Activated naive CD4-positive, alpha-beta T cell treated with anti-CD3 and anti-CD28 coated beads, Interleukin-2, amount 50 U/mL, for 24 hours (primary cell): ENCODE measurements at regions not wholly inside any gene's neighbourhood (a gene's known extent, or its start where the extent isn't known, plus 50 kb on each side); places are given as distances from the start of the nearest gene placed in this dataset.
"Not testable (repeated sequence)": the region's sequence is repeated elsewhere in the genome, so short reads cannot be mapped to it uniquely, and the experiment has no call there.

Experiments used
- H3K27ac Mint-ChIP-seq: one replicate; pipeline ENCODE4 v1.8.0; 2021; ENCODE audit warnings: mild to moderate bottlenecking, mixed read lengths
- H3K27me3 Mint-ChIP-seq: one replicate; pipeline ENCODE4 v1.8.0; 2021; ENCODE audit warnings: mixed read lengths
- H3K36me3 Mint-ChIP-seq: one replicate; pipeline ENCODE4 v1.8.0; 2021; ENCODE audit warnings: mixed read lengths
- H3K4me1 Mint-ChIP-seq: one replicate; pipeline ENCODE4 v1.8.0; 2021; ENCODE audit warnings: mixed read lengths
- H3K4me3 Mint-ChIP-seq: one replicate; pipeline ENCODE4 v1.8.0; 2021; ENCODE audit warnings: mild to moderate bottlenecking, mixed read lengths
- H3K9me3 Mint-ChIP-seq: one replicate; pipeline ENCODE4 v1.8.0; 2021; ENCODE audit warnings: mixed read lengths

DNA sequence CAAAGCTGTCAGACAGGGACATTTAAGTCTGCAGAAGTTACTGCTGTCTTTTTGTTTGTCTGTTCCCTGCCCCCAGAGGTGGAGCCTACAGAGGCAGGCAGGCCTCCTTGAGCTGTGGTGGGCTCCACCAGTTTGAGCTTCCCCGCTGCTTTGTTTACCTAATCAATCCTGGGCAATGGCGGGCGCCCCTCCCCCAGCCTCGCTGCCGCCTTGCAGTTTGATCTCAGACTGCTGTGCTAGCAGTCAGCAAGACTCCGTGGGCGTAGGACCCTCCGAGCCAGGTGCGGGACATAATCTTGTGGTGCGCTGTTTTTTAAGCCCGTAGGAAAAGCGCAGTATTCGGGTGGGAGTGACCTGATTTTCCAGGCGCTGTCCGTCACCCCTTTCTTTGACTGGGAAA lies 466.8 kb downstream of the BCKDHB start:
- not testable (repeated sequence) for H3K4me1 Mint-ChIP-seq, H3K27me3 Mint-ChIP-seq, H3K36me3 Mint-ChIP-seq, H3K27ac Mint-ChIP-seq, H3K9me3 Mint-ChIP-seq, H3K4me3 Mint-ChIP-seq

DNA sequence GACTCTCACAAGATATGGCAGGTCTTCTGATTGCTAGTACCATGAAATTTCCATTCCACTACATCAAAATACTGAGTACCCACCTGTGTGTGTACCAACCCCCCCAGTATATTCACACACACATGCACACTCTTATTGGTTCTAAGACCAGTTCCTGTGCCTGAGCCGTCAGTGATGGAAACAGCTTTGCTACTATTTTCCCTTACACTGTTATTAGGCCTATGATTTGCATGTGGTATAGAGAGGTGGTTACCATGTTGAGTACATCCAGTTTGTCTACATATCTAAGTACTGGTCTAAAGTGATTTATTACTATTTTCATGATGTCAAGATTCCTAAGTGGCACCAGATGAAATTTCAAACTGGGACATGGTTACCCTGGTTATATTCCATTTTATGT lies 459.9 kb downstream of the BCKDHB start:
- Mint-ChIP-seq H3K27me3 (no peaks in the 10 kb centered on the region), H3K4me3 (no peak overlapping the region), H3K4me1 (no peaks in the 10 kb centered on the region), H3K9me3 (no peaks in the 10 kb centered on the region), H3K36me3 (no peaks in the 10 kb centered on the region), H3K27ac (no peak overlapping the region)

DNA sequence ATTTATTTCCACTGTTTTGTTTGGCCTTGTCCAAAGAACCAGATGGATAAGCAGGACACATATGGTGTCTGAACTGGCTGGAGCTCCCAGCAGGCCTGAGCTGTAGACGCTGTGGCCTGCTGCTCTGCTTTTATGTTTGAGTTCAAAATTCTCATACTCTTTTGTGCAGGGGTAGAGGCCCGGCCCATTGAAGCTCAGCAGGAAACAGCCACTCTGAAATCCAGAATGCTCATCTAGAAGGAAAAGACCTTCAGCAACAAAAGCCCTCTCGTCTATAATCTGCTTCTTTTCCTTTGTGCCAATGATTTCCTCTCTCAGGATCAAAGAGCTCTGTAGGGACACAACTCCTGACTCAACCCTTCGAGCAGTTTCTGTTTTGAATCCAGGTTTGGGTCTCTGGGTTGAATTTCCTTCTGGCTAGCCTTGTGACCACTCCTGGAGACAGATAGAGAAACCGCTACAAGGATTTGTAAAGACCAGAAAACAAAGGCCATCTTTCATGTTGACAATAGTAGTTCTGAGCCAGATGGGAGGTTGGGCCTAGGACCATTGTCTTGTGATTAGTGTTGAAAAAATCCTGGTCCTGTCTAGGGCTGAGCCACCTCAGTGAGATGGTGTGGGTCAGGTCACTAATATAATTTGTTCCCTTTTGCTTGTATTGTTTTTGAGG lies 446.7 kb downstream of the BCKDHB start:
- Mint-ChIP-seq H3K4me1 (no peaks in the 10 kb centered on the region), H3K9me3 (no peaks in the 10 kb centered on the region), H3K27me3 (no peaks in the 10 kb centered on the region), H3K36me3 (no peaks in the 10 kb centered on the region), H3K4me3 (no peak overlapping the region), H3K27ac (no peak overlapping the region)

DNA sequence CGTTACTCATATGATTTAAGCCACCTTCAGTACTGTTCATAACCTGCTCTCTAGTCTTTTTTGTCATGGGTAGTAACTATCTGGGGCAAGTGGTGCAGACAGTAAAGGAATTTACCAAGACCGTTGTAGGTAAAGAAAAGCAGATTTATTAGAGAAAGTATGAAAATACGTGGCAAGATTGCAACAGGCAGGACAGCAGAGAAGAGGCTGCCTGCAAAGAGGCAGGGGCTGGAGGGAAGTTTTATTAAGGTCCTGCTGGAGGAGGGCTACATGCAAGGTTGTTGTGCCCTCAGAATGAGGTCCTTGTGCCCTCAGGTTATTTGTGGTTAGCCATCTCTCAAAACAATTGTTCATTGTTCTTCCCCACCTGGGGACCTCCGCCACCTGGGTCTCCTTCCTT lies 444.3 kb downstream of the BCKDHB start:
- no peaks in the 10 kb centered on the region for H3K27me3 Mint-ChIP-seq
- H3K27ac Mint-ChIP-seq, result no peak overlapping the region
- no peaks in the 10 kb centered on the region for H3K4me1 Mint-ChIP-seq
- H3K9me3 Mint-ChIP-seq, result no peaks in the 10 kb centered on the region
- no peak overlapping the region for H3K4me3 Mint-ChIP-seq
- no peaks in the 10 kb centered on the region for H3K36me3 Mint-ChIP-seq

DNA sequence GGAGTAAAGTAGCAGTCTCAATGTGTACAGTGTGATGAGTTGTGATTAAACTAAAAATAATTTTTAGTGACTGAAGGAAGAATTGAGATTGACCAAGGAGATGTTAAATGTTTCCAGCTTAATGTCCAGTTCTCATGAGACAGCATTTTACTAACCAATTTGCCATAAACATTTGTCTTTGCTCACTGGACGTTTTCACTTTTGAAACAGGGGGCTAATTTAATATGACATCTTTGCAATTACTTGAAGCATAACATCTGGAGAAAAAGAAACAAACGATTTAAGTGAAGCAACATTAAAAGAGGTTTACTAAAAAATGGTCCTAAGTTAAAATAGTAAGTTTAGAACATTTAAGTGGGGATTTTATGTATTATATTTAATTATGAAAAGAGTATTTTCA lies 443.8 kb downstream of the BCKDHB start:
- Mint-ChIP-seq H3K27me3 (no peaks in the 10 kb centered on the region), H3K4me1 (no peaks in the 10 kb centered on the region), H3K36me3 (no peaks in the 10 kb centered on the region), H3K4me3 (no peak overlapping the region), H3K9me3 (no peaks in the 10 kb centered on the region), H3K27ac (no peak overlapping the region)

DNA sequence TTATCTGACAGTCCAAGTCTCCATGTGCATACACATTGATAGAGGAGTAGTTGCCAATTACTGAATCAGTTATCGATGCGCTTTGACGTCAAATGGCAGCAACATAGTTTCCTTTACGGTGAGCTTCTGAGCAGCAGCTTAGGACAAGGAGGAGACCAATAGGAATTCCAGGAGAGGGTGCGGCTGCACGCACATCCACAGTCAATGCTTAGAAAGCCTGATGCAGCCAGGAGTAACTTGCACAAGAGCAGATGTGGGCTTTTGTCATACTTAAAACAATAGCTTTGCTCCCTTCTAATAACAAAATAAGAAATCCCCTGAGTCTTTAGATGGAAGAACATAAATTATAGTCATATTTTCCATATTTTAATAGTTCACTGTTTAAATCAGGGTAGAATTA lies 442.1 kb downstream of the BCKDHB start:
- Mint-ChIP-seq H3K9me3 (no peaks in the 10 kb centered on the region), H3K4me1 (no peaks in the 10 kb centered on the region), H3K27ac (no peak overlapping the region), H3K36me3 (no peaks in the 10 kb centered on the region), H3K27me3 (no peaks in the 10 kb centered on the region), H3K4me3 (no peak overlapping the region)

DNA sequence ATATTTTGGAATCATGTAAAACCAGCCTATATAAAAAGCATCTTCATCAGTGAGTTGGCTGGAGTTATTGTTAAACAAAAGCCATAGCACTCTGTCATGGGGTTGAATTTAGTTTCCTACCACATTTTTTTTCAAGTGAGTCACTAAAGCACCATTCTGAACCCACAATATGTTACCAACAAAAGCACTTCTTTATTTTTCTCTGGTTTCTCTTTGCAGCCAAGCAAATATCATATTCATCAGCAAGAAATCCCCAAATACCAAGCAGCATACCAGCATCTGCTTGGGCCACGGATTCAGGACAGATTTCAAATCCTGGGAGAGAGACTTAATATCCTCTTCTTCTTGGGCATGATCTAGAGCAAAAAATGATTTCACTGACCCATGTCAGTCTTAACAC lies 441.4 kb downstream of the BCKDHB start:
- no peaks in the 10 kb centered on the region for H3K27me3 Mint-ChIP-seq
- H3K9me3 Mint-ChIP-seq, result no peaks in the 10 kb centered on the region
- no peak overlapping the region for H3K4me3 Mint-ChIP-seq
- H3K4me1 Mint-ChIP-seq, result no peaks in the 10 kb centered on the region
- no peak overlapping the region for H3K27ac Mint-ChIP-seq
- no peaks in the 10 kb centered on the region for H3K36me3 Mint-ChIP-seq

DNA sequence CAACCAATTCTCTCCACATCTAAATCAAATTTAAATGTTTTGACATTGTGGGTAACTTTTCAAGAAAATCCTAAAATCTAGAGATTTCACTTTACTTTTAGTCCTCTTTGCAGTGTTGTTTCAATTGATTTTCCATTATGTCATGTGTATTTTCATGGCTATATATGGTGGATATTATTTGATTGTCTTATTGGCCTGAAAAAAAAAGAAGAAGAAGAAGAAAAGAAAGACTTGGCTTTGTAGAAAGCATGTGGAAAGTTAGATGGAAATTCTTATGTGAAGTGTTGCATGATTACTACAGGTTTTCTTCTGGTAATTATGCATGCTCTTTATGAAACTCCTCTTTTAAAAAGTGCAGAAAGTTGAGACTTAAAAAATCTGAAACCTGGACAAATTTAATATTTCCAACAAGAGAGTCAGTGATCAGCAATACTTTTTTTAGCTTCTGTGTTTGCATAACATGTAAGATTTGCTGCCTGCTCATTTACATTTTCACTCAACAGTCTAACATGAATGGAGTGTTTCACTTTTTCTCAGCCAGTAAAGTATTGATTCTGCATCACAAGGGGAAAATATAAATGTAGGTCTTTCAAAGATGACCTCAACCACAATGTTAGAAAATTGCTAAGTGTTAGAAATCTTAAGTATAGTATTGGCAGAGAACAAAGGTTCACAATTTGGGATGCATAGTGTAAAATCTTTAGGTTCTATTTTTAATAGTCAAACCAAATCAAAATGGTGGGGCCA lies 438.7 kb downstream of the BCKDHB start:
- Mint-ChIP-seq H3K36me3 (no peaks in the 10 kb centered on the region), H3K4me1 (no peaks in the 10 kb centered on the region), H3K27me3 (peaks cover 2% of the 10 kb centered on the region), H3K4me3 (no peak overlapping the region), H3K27ac (no peak overlapping the region), H3K9me3 (no peaks in the 10 kb centered on the region)

DNA sequence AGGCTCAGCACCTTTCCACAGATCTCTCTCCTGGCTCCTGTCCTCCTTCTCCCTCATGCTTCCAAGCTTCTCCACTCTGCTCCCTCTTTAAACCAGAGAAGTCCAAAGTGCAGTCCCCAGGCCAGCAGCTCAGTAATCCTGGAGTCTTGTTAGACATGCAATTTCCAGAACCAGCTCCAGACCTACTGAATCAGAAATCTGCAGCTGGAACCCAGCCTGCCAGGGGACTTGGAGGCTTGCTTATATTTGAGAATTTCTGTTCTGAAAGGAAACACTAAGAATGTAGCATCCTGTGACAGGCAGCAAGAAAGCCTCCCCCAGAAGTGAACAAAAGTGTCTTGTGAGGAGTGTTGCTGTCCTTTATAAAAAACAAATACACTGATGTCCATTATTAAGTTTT lies 438.1 kb downstream of the BCKDHB start:
- Mint-ChIP-seq H3K9me3 (no peaks in the 10 kb centered on the region), H3K27ac (peak overlapping the region; percentile 0), H3K27me3 (peaks cover 4% of the 10 kb centered on the region), H3K36me3 (no peaks in the 10 kb centered on the region), H3K4me1 (no peaks in the 10 kb centered on the region), H3K4me3 (no peak overlapping the region)

DNA sequence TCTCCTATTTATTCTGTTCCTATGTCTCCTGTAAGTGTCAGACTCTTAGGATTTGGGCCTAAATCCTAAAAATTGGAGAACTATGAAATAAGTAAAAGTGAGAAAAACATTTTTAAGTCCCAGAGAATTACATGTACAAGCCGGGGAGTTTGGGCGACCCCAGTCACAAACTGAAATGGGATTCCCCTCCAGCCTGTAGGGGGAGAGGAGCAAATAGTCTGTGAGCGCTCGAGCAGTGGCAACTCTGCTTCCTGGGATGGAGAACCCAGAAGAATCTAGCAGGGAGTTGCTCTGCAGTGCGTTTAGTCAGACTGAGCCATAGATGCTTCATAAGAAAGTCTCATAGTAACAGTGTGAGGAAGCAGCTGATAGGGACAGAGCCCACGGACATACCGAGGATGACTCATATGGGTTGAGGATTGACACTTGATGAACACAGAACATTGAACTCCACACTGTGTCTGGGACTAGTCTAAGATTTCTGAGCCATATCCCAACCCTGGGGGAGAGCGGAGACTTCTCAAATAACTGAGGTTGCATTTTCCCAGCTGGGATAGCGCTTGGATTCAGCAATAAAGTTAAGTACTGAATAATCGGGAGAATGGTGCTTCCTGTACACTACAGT lies 437.2 kb downstream of the BCKDHB start:
- no peaks in the 10 kb centered on the region for H3K9me3 Mint-ChIP-seq

DNA sequence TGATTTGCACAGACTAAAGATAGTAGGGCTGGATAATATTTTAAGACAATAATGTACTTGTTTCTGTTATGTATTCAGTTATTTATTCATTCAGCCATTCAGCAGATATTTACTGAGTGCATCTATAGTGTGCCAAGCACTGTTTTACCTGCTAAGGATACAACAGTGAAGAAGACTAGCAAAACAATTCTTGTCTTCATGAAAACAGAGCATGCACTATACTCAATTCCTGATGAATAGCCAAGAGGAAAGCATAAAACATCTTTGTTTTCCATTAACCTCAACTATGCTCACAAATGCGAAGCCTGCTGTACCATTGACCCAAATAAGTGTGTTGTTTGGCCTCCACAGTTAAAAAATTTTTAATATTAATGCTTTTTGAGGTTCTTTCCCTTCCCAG lies 436.7 kb downstream of the BCKDHB start:
- no peaks in the 10 kb centered on the region for H3K4me1 Mint-ChIP-seq
- H3K27ac Mint-ChIP-seq, result no peak overlapping the region
- H3K9me3 Mint-ChIP-seq, result no peaks in the 10 kb centered on the region
- H3K4me3 Mint-ChIP-seq, result no peak overlapping the region
- no peaks in the 10 kb centered on the region for H3K36me3 Mint-ChIP-seq
- H3K27me3 Mint-ChIP-seq, result peaks cover 4% of the 10 kb centered on the region

More for the DNA sequence above, 437.2 kb downstream of the BCKDHB start:
- no peaks in the 10 kb centered on the region for H3K36me3 Mint-ChIP-seq
- no peak overlapping the region for H3K27ac Mint-ChIP-seq
- peaks cover 4% of the 10 kb centered on the region for H3K27me3 Mint-ChIP-seq
- no peak overlapping the region for H3K4me3 Mint-ChIP-seq
- H3K4me1 Mint-ChIP-seq, result no peaks in the 10 kb centered on the region

DNA sequence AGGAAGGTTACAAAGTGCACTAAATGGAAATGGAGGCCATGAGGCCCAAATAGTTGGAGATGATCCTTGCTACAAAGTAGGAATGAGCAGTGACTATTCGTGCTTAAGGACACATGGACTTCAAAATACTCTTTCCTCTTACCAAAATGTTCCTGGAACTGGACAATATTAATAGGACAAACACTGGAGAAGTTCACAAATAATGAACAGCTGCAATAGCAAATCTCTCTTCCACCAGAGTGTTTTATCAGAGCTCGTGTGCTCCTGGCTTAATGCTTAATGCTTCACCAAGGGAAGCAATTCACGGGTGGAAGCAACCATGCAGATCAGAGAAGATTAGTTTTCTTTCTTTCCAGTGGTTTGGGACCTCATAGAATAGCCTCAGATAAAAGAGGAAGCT lies 435.4 kb downstream of the BCKDHB start:
- H3K4me3 Mint-ChIP-seq, result no peak overlapping the region
- no peaks in the 10 kb centered on the region for H3K4me1 Mint-ChIP-seq
- H3K36me3 Mint-ChIP-seq, result no peaks in the 10 kb centered on the region
- H3K9me3 Mint-ChIP-seq, result peaks cover 6% of the 10 kb centered on the region
- no peak overlapping the region for H3K27ac Mint-ChIP-seq
- peaks cover 4% of the 10 kb centered on the region for H3K27me3 Mint-ChIP-seq

DNA sequence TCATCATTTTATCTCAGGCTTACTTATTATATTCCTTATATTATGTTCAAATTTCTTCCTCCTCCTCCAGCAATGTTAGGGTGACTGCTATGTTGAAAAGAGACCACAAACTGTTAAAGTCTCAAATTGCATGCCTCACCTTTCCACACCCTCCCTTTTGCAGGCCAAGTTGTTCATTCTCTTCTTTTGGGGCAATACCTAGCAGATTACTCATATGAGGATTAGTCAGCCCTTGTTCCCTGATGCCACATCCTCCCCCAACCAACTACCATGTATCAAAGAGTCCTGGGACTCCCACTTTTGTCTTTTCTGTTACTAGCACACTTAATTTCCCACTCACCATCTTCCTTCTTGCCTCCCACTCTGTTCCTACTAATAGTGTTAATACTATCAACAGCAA lies 434.7 kb downstream of the BCKDHB start:
- Mint-ChIP-seq H3K27me3 (peaks cover 4% of the 10 kb centered on the region), H3K4me1 (no peaks in the 10 kb centered on the region), H3K36me3 (no peaks in the 10 kb centered on the region), H3K27ac (no peak overlapping the region), H3K4me3 (no peak overlapping the region), H3K9me3 (peaks cover 6% of the 10 kb centered on the region)

DNA sequence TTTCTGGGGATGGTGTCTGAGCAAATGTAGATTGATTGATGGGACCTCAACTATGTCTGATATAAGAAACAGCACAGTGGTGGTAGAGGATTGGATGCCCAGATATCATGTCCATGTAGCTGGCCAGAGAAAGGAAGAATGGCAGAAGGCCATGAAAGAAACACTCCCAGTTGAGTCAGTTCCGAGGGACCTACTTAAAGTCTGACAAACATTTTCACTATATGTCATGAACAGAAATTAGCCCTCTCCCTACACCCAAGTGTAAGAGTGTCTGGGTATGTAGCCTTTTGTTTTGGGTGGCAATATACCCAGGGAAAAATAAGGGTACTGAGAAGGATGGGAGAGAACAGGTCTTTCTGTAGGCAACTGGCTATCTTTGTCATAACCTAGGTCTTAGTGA lies 434.2 kb downstream of the BCKDHB start:
- Mint-ChIP-seq H3K4me3 (no peak overlapping the region), H3K4me1 (no peaks in the 10 kb centered on the region)

DNA sequence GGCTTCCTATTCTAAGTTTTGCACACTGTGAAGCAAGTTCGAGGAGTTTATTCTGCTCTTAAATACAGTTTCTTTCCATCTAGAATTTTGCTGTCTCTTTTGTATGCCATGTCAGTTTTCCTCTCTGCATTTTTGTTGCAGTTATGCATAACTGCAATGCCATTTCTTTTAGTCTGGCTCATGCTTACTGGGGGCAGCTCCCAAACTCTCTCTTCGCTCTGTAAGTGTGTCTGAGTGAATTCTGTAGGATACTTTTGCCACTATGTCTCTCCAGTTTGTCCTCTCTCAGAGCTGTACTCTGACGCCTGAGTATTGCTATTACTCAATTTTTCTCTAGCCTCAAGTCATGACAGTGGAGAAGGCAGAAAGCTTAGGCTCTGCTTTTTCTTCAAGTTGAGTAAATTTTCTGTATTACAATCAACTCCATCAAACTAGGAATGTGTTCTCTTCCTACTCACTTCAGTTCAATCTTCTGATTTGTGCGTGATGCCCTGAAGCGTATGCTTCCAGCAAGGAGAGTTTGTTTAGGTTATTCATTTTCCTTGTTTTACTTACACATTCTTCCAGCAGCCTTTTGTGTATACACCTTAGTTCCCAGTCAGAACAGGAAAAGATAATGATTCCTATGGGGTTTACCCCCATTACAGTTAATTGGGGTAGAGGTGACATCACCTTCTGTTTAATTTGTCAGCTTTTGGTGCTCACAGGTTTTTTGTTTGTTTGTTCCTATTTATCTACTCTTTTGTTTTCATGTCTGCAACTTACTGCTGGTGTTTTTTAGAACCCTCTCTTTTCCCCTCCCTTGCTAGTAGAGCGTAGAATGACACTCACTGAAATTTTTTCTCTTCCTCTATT lies 430.9 kb downstream of the BCKDHB start:
- peaks cover 5% of the 10 kb centered on the region for H3K27me3 Mint-ChIP-seq
- peaks cover 6% of the 10 kb centered on the region for H3K9me3 Mint-ChIP-seq
- H3K36me3 Mint-ChIP-seq, result no peaks in the 10 kb centered on the region
- no peak overlapping the region for H3K4me3 Mint-ChIP-seq
- no peak overlapping the region for H3K27ac Mint-ChIP-seq
- H3K4me1 Mint-ChIP-seq, result no peaks in the 10 kb centered on the region

More for the DNA sequence above, 434.2 kb downstream of the BCKDHB start:
- H3K27me3 Mint-ChIP-seq, result peaks cover 4% of the 10 kb centered on the region
- peaks cover 6% of the 10 kb centered on the region for H3K9me3 Mint-ChIP-seq
- no peaks in the 10 kb centered on the region for H3K36me3 Mint-ChIP-seq
- no peak overlapping the region for H3K27ac Mint-ChIP-seq
